Karpas-422 (cell line): ENCODE measurements at regions not wholly inside any gene's neighbourhood (a gene's known extent, or its start where the extent isn't known, plus 50 kb on each side); places are given as distances from the start of the nearest gene placed in this dataset.

Experiments
- DNase-seq: peaks from one replicate; pipeline ENCODE4 v3.0.0-alpha.2; 2015
- H2AFZ ChIP-seq: fragments of 200-600 bp; sonication (generic); 2 replicates; pipeline ENCODE4 v1.6.1; 2014; ENCODE audit warnings: antibody characterized with exemption, low read length, mixed read lengths
- H3K27ac ChIP-seq: fragments of 200-600 bp; sonication (generic); 2 replicates; pipeline ENCODE4 v1.5.1; 2014; ENCODE audit warnings: mild to moderate bottlenecking, low read length, moderate library complexity
- H3K27me3 ChIP-seq: fragments of 200-600 bp; sonication (generic); 2 replicates; pipeline ENCODE4 v1.6.1; 2014; ENCODE audit warnings: low read length, mixed read lengths
- H3K36me3 ChIP-seq: fragments of 200-600 bp; sonication (generic); 2 replicates; pipeline ENCODE4 v1.6.1; 2014; ENCODE audit warnings: low read length, mixed read lengths; ENCODE audit not compliant: insufficient read depth
- H3K4me1 ChIP-seq: fragments of 200-600 bp; sonication (generic); 2 replicates; pipeline ENCODE4 v1.6.1; 2014; ENCODE audit warnings: mild to moderate bottlenecking, low read length, mixed read lengths
- H3K4me2 ChIP-seq: fragments of 200-600 bp; sonication (generic); 2 replicates; pipeline ENCODE4 v1.6.1; 2014; ENCODE audit warnings: low read length, low read depth, mild to moderate bottlenecking; ENCODE audit not compliant: poor library complexity, severe bottlenecking
- H3K4me3 ChIP-seq: fragments of 200-600 bp; sonication (generic); 2 replicates; pipeline ENCODE4 v1.5.1; 2014; ENCODE audit warnings: mild to moderate bottlenecking, antibody characterized with exemption, low read length, mixed read lengths
- H3K79me2 ChIP-seq: fragments of 200-600 bp; sonication (generic); 2 replicates; pipeline ENCODE4 v1.6.1; 2014; ENCODE audit warnings: mild to moderate bottlenecking, low read length, mixed read lengths
- H3K9ac ChIP-seq: fragments of 200-600 bp; sonication (generic); 2 replicates; pipeline ENCODE4 v1.6.0; 2014; ENCODE audit warnings: low read length
- H3K9me2 ChIP-seq: fragments of 200-600 bp; sonication (generic), shearing (Covaris generic); replicated peaks from 2 replicates; pipeline ENCODE4 v1.6.0; 2014; ENCODE audit warnings: mild to moderate bottlenecking, low read length, moderate library complexity; ENCODE audit not compliant: insufficient read depth
- H3K9me3 ChIP-seq: fragments of 300-700, 200-600 bp; sonication (generic); 2 replicates; pipeline ENCODE4 v1.6.1; 2014; ENCODE audit warnings: low read length, mixed read lengths
- H4K20me1 ChIP-seq: fragments of 200-600 bp; sonication (generic); 2 replicates; pipeline ENCODE4 v1.6.1; 2014; ENCODE audit warnings: mild to moderate bottlenecking, antibody characterized with exemption, low read length, low read depth; ENCODE audit not compliant: insufficient read depth

GRCh38 chr5:10921160-10921559 lies 160.1 kb upstream of the DAP start:
- no peaks in the 10 kb centered on the region for H3K79me2 ChIP-seq
- H3K9me2 ChIP-seq: no peaks in the 10 kb centered on the region
- H3K9me3 ChIP-seq: no peaks in the 10 kb centered on the region
- no peaks in the 10 kb centered on the region for H4K20me1 ChIP-seq
- no peaks in the 10 kb centered on the region for H3K27me3 ChIP-seq
- no peak overlapping the region for H3K9ac ChIP-seq
- DNase-seq: no peak
- H3K4me3 ChIP-seq: no peak overlapping the region
- H3K27ac ChIP-seq: no peak overlapping the region
- no peak overlapping the region for H2AFZ ChIP-seq
- no peak overlapping the region for H3K4me2 ChIP-seq
- H3K4me1 ChIP-seq: no peaks in the 10 kb centered on the region
- H3K36me3 ChIP-seq: no peaks in the 10 kb centered on the region

GRCh38 chr5:10920400-10920799 lies 159.4 kb upstream of the DAP start:
- no peaks in the 10 kb centered on the region for H3K79me2 ChIP-seq
- no peak overlapping the region for H2AFZ ChIP-seq
- DNase-seq: no peak
- H3K9me3 ChIP-seq: no peaks in the 10 kb centered on the region
- H3K36me3 ChIP-seq: no peaks in the 10 kb centered on the region
- H3K9ac ChIP-seq: no peak overlapping the region
- H3K4me2 ChIP-seq: no peak overlapping the region
- no peaks in the 10 kb centered on the region for H4K20me1 ChIP-seq
- H3K4me1 ChIP-seq: no peaks in the 10 kb centered on the region
- no peaks in the 10 kb centered on the region for H3K27me3 ChIP-seq
- H3K9me2 ChIP-seq: no peaks in the 10 kb centered on the region
- no peak overlapping the region for H3K27ac ChIP-seq
- H3K4me3 ChIP-seq: no peak overlapping the region

- H3K4me3 ChIP-seq: no peak overlapping the region
- H3K27me3 ChIP-seq: no peaks in the 10 kb centered on the region
- no peaks in the 10 kb centered on the region for H3K9me3 ChIP-seq
- no peak overlapping the region for H3K4me2 ChIP-seq
- H3K4me1 ChIP-seq: peaks cover 20% of the 10 kb centered on the region
- H2AFZ ChIP-seq: no peak overlapping the region
- no peaks in the 10 kb centered on the region for H3K9me2 ChIP-seq
- no peaks in the 10 kb centered on the region for H4K20me1 ChIP-seq
- no peak overlapping the region for H3K27ac ChIP-seq
- no peak for DNase-seq
- H3K9ac ChIP-seq: no peak overlapping the region
- no peaks in the 10 kb centered on the region for H3K79me2 ChIP-seq
- H3K36me3 ChIP-seq: no peaks in the 10 kb centered on the region
These were observed 153.9 kb upstream of the DAP start for GRCh38 chr5:10914741-10915480.

- no peak overlapping the region for H3K4me2 ChIP-seq
- DNase-seq: peak; percentile 73
These were observed 152.8 kb upstream of the DAP start for GRCh38 chr5:10913841-10914240.

GRCh38 chr5:10913181-10913810 lies 152.3 kb upstream of the DAP start:
- H3K4me2 ChIP-seq: no peak overlapping the region

More at GRCh38 chr5:10913841-10914240, 152.8 kb upstream of the DAP start:
- no peak overlapping the region for H3K27ac ChIP-seq
- no peaks in the 10 kb centered on the region for H3K79me2 ChIP-seq
- H3K27me3 ChIP-seq: no peaks in the 10 kb centered on the region
- no peaks in the 10 kb centered on the region for H4K20me1 ChIP-seq
- no peaks in the 10 kb centered on the region for H3K9me3 ChIP-seq
- H3K4me3 ChIP-seq: no peak overlapping the region
- H2AFZ ChIP-seq: no peak overlapping the region
- no peaks in the 10 kb centered on the region for H3K9me2 ChIP-seq
- H3K36me3 ChIP-seq: no peaks in the 10 kb centered on the region
- no peak overlapping the region for H3K9ac ChIP-seq
- H3K4me1 ChIP-seq: peaks cover 20% of the 10 kb centered on the region

GRCh38 chr5:10912435-10912834 lies 151.4 kb upstream of the DAP start:
- DNase-seq: no peak
- Histone ChIP-seq H3K9me3 (no peaks in the 10 kb centered on the region), H3K79me2 (no peaks in the 10 kb centered on the region), H3K9ac (no peak overlapping the region), H3K27me3 (no peaks in the 10 kb centered on the region), H2AFZ (no peak overlapping the region), H4K20me1 (no peaks in the 10 kb centered on the region), H3K4me2 (no peak overlapping the region), H3K36me3 (no peaks in the 10 kb centered on the region), H3K4me3 (no peak overlapping the region), H3K9me2 (no peaks in the 10 kb centered on the region), H3K27ac (no peak overlapping the region), H3K4me1 (peaks cover 20% of the 10 kb centered on the region)

More at GRCh38 chr5:10913181-10913810, 152.3 kb upstream of the DAP start:
- Histone ChIP-seq H3K9me3 (no peaks in the 10 kb centered on the region), H3K9me2 (no peaks in the 10 kb centered on the region), H3K27me3 (no peaks in the 10 kb centered on the region), H3K27ac (no peak overlapping the region), H3K4me1 (peaks cover 20% of the 10 kb centered on the region), H3K9ac (no peak overlapping the region), H3K36me3 (no peaks in the 10 kb centered on the region), H2AFZ (no peak overlapping the region), H3K4me3 (no peak overlapping the region), H3K79me2 (no peaks in the 10 kb centered on the region), H4K20me1 (no peaks in the 10 kb centered on the region)
- DNase-seq: no peak

DNA sequence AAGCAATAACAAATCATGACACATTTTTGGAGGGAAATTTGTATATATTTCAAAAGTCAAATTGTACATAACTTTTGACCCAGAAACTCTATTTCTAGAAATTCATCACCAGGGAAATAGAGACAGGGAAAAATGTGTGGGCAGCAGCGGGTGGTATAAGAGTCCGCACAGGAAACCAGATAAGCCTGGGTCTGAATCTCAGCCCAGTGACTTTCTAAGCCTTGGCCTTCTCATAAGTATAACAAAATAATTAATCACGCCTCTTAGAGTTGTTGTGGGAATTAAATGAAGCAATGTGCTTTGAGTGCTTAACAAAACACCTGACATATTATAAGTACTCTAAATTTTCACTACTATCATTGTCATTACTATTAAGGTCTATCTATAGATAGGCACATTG lies 149.2 kb upstream of the DAP start:
- 0 out of 2 replicates have a peak, but pooled peaks cover 4% of the 10 kb centered on the region for H3K27me3 ChIP-seq
- no peak for DNase-seq
- no peaks in the 10 kb centered on the region for H3K79me2 ChIP-seq
- H3K9ac ChIP-seq: no peak overlapping the region
- no peaks in the 10 kb centered on the region for H3K36me3 ChIP-seq
- H3K4me1 ChIP-seq: peaks cover 20% of the 10 kb centered on the region
- H3K9me3 ChIP-seq: no peaks in the 10 kb centered on the region
- H3K4me2 ChIP-seq: no peak overlapping the region
- no peak overlapping the region for H3K27ac ChIP-seq
- H3K4me3 ChIP-seq: no peak overlapping the region
- no peaks in the 10 kb centered on the region for H4K20me1 ChIP-seq
- no peaks in the 10 kb centered on the region for H3K9me2 ChIP-seq
- H2AFZ ChIP-seq: no peak overlapping the region

DNA sequence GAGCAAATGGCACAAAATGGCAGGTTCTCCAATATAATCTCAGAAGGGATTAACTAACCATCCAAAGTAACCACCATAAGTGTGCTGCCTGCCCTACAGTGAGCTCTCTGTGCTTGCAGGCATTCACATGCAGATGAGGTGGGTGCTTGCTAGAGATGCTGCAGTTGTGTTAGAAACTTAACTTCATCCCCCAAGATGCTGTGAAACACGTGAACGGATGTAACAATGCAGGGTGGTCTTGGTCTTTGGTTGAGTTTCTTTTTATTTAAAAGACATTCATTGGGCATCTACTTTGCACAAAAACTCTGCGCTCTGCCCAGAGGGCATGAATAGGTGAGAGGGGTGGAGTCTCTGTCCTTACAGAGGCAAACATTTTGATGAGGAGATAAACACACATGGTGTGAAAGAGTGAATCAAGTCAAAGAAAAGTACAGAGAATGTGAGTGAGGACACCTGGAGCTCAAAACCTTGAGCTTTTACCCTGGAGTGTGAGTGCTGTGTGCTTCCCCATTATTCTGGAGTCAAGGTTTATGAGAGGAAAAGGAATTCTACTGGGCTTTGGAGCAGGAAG lies 143.9 kb upstream of the DAP start:
- Histone ChIP-seq H4K20me1 (no peaks in the 10 kb centered on the region), H3K4me1 (peaks cover 9% of the 10 kb centered on the region), H3K36me3 (no peaks in the 10 kb centered on the region), H3K79me2 (no peaks in the 10 kb centered on the region), H3K27me3 (0 out of 2 replicates have a peak, but pooled peaks cover 4% of the 10 kb centered on the region), H3K4me3 (no peak overlapping the region), H3K9ac (no peak overlapping the region), H3K9me3 (no peaks in the 10 kb centered on the region), H3K4me2 (no peak overlapping the region), H2AFZ (no peak overlapping the region), H3K27ac (no peak overlapping the region), H3K9me2 (no peaks in the 10 kb centered on the region)
- no peak for DNase-seq
